ENCODE measurements at regions not wholly inside any gene's neighbourhood (a gene's known extent, or its start where the extent isn't known, plus 50 kb on each side); places are given as distances from the start of the nearest gene placed in this dataset.

- ATAC-seq, result no peak
- Mint-ChIP-seq H3K36me3 (no peaks in the 10 kb centered on the region), H3K27me3 (ENCODE audit: low read depth) (peaks cover 26% of the 10 kb centered on the region), H3K9me3 (0 out of 2 replicates have a peak, but pooled peaks cover 1% of the 10 kb centered on the region), H3K27ac (no peak overlapping the region), H3K4me3 (no peak overlapping the region), H3K4me1 (peaks cover 15% of the 10 kb centered on the region)
- CTCF ChIA-PET, result interaction anchor here (1.0 kb wide), 1 partner anchor 213 kb away, joined by 3 read pairs; no protein-coding TSS in a partner anchor
- TF ChIP-seq JUN (CRISPR knock-in tag; IDR thresholded peaks at IDR 0.05) (no peak), NFYB (CRISPR knock-in tag; conservative IDR thresholded peaks at IDR 0.05; ENCODE audit: low read depth) (no peak), ARID4B (CRISPR knock-in tag; IDR thresholded peaks at IDR 0.05; ENCODE audit: borderline replicate concordance) (no peak), ZNF423 (CRISPR knock-in tag; IDR thresholded peaks at IDR 0.05) (no peak), ZMAT4 (CRISPR knock-in tag; IDR thresholded peaks at IDR 0.05) (no peak), TCF7 (CRISPR knock-in tag; IDR thresholded peaks at IDR 0.05; ENCODE audit: low read depth) (no peak), IRF2 (CRISPR knock-in tag; IDR thresholded peaks at IDR 0.05; ENCODE audit: borderline replicate concordance, low read depth) (no peak), ELF4 (CRISPR knock-in tag; IDR thresholded peaks at IDR 0.05; ENCODE audit: low read depth) (no peak), MXD4 (CRISPR knock-in tag; IDR thresholded peaks at IDR 0.05; ENCODE audit: borderline replicate concordance) (no peak), ZNF138 (CRISPR knock-in tag; conservative IDR thresholded peaks at IDR 0.05) (no peak), GTF2I (CRISPR knock-in tag; conservative IDR thresholded peaks at IDR 0.05) (no peak), GRHL2 (CRISPR knock-in tag; IDR thresholded peaks at IDR 0.05; ENCODE audit: insufficient replicate concordance, severe bottlenecking) (no peak), CREB1 (CRISPR knock-in tag; IDR thresholded peaks at IDR 0.05) (no peak), NR1H2 (CRISPR knock-in tag; IDR thresholded peaks at IDR 0.05) (no peak)
- TF ChIP-seq, protein P1, sequence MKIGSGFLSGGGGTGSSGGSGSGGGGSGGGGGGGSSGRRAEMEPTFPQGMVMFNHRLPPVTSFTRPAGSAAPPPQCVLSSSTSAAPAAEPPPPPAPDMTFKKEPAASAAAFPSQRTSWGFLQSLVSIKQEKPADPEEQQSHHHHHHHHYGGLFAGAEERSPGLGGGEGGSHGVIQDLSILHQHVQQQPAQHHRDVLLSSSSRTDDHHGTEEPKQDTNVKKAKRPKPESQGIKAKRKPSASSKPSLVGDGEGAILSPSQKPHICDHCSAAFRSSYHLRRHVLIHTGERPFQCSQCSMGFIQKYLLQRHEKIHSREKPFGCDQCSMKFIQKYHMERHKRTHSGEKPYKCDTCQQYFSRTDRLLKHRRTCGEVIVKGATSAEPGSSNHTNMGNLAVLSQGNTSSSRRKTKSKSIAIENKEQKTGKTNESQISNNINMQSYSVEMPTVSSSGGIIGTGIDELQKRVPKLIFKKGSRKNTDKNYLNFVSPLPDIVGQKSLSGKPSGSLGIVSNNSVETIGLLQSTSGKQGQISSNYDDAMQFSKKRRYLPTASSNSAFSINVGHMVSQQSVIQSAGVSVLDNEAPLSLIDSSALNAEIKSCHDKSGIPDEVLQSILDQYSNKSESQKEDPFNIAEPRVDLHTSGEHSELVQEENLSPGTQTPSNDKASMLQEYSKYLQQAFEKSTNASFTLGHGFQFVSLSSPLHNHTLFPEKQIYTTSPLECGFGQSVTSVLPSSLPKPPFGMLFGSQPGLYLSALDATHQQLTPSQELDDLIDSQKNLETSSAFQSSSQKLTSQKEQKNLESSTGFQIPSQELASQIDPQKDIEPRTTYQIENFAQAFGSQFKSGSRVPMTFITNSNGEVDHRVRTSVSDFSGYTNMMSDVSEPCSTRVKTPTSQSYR (CRISPR knock-in tag; IDR thresholded peaks at IDR 0.05), result no peak
- TF ChIP-seq, protein P2, sequence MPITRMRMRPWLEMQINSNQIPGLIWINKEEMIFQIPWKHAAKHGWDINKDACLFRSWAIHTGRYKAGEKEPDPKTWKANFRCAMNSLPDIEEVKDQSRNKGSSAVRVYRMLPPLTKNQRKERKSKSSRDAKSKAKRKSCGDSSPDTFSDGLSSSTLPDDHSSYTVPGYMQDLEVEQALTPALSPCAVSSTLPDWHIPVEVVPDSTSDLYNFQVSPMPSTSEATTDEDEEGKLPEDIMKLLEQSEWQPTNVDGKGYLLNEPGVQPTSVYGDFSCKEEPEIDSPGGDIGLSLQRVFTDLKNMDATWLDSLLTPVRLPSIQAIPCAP (CRISPR knock-in tag; IDR thresholded peaks at IDR 0.05), result no peak
- TF ChIP-seq, protein P3, sequence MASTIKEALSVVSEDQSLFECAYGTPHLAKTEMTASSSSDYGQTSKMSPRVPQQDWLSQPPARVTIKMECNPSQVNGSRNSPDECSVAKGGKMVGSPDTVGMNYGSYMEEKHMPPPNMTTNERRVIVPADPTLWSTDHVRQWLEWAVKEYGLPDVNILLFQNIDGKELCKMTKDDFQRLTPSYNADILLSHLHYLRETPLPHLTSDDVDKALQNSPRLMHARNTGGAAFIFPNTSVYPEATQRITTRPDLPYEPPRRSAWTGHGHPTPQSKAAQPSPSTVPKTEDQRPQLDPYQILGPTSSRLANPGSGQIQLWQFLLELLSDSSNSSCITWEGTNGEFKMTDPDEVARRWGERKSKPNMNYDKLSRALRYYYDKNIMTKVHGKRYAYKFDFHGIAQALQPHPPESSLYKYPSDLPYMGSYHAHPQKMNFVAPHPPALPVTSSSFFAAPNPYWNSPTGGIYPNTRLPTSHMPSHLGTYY (CRISPR knock-in tag; IDR thresholded peaks at IDR 0.05), result no peak
- POLR2A ChIA-PET, result no interaction called here
- no peak for DNase-seq (ENCODE audit: low spot score)
These were observed 111.6 kb upstream of the EGLN3 start for GRCh38 chr14:34062353-34062973.
